GM12864 (cell line): ENCODE measurements at regions not wholly inside any gene's neighbourhood (a gene's known extent, or its start where the extent isn't known, plus 50 kb on each side); places are given as distances from the start of the nearest gene placed in this dataset.
"Not testable (repeated sequence)": the region's sequence is repeated elsewhere in the genome, so short reads cannot be mapped to it uniquely, and the experiment has no call there.

Source experiments
- DNase-seq: peaks from one replicate; pipeline ENCODE4 v3.0.0-alpha.2; 2011; ENCODE audit warnings: low read depth
- H3K4me3 ChIP-seq: 2 replicates; pipeline ENCODE4 v1.5.1; 2011; ENCODE audit warnings: mild to moderate bottlenecking, low read depth, low read length, control low read depth
- TF ChIP-seq, protein P1 (sequence below): IDR thresholded peaks from 2 replicates; pipeline ENCODE4 v1.5.1; 2011; ENCODE audit warnings: low read depth, mild to moderate bottlenecking, moderate library complexity, low read length, control low read depth, inconsistent platforms; ENCODE audit errors: missing control alignments

DNA sequence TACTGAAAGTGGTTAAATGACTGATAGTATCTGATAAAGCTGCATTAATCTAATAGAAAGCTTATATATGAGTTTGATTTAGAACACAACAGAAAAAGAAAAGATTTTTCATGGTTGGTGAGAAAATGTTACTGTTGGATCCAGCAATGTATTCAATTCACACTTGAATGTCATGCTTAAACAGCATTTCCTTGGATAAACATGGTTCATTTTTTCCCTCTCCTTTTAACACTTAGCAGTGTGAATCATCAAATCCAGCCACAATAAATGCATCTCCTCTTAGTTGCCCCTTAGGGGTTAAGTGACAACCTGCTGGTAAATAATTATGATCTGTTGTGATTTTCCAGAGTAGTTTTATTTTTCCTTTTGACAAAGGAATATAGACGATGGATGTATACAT lies 74.9 kb upstream of the GRIP1 start:
- TF ChIP-seq, protein P1, sequence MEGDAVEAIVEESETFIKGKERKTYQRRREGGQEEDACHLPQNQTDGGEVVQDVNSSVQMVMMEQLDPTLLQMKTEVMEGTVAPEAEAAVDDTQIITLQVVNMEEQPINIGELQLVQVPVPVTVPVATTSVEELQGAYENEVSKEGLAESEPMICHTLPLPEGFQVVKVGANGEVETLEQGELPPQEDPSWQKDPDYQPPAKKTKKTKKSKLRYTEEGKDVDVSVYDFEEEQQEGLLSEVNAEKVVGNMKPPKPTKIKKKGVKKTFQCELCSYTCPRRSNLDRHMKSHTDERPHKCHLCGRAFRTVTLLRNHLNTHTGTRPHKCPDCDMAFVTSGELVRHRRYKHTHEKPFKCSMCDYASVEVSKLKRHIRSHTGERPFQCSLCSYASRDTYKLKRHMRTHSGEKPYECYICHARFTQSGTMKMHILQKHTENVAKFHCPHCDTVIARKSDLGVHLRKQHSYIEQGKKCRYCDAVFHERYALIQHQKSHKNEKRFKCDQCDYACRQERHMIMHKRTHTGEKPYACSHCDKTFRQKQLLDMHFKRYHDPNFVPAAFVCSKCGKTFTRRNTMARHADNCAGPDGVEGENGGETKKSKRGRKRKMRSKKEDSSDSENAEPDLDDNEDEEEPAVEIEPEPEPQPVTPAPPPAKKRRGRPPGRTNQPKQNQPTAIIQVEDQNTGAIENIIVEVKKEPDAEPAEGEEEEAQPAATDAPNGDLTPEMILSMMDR = no peak
- DNase-seq = no peak
- no peak overlapping the region for H3K4me3 ChIP-seq

- TF ChIP-seq, protein P1 = no peak
- no peak overlapping the region for H3K4me3 ChIP-seq
- DNase-seq = no peak
Measured at GRCh38 chr12:66755727-66756395, 77.0 kb upstream of the GRIP1 start.

DNA sequence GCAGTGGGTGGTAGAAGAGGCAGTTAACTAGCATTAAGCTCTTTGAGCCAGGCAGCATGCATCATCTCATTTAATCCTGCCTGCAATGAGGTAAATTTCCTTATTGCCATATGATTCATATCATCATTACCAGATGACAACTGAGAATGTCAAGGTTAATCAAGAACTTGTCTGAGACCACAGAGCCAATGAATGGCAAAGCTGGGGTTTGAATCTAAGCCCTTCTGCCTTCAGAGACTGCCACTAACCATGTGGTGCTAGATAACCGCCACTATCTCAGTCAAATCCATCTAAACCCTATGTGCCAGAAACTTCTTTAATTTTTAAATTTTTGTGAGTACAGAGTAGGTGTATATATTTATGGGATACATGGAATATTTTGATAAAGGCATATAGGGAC lies 77.8 kb upstream of the GRIP1 start:
- TF ChIP-seq, protein P1 = no peak
- no peak for DNase-seq

GRCh38 chr12:66760122-66760521 lies 81.2 kb upstream of the GRIP1 start:
- DNase-seq, H3K4me3 ChIP-seq: not testable (repeated sequence)

More for the DNA sequence above, 77.8 kb upstream of the GRIP1 start:
- no peak overlapping the region for H3K4me3 ChIP-seq

DNA sequence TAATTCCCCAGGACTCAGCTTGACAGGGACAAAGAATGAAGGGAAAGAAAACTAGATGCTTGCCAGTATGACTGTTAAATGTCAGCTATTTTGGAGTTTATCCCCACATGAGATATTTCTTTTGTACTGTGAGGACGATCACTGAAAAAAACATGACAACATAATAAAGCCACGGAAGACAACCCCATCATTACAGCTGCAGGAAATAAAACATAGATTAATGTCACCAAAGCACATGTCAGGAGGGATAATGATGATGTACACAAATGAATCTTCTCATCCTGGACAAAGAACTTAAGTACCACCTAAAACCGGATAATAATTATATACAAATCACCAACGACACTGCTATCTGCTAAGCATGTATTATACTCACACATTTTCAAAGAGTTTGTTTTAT lies 84.6 kb upstream of the GRIP1 start:
- no peak overlapping the region for H3K4me3 ChIP-seq
- DNase-seq = no peak
- TF ChIP-seq, protein P1 = no peak

- no peak overlapping the region for H3K4me3 ChIP-seq
- DNase-seq = no peak
- TF ChIP-seq, protein P1 = no peak
Measured at GRCh38 chr12:66765204-66765603, 86.3 kb upstream of the GRIP1 start.

DNA sequence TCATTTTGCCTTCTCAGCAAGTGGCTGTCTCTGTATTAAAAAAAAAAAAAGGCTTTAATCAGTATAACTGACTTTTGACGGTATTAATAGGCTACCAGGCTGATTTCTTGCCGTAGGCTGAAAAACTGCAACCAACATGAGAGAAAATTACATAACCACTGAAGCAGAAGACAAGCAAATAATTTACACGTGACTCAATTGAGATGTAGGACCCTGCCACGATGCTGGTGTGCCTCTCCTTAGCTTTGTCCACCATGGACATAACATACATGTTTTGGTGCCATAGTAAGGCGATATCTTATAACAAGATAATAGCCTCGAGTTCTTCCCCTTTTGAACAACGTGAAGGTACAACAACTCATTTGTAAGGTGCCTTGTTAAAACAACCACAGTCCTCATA lies 88.7 kb upstream of the GRIP1 start:
- H3K4me3 ChIP-seq = no peak overlapping the region
- no peak for DNase-seq
- TF ChIP-seq, protein P1 = no peak

DNA sequence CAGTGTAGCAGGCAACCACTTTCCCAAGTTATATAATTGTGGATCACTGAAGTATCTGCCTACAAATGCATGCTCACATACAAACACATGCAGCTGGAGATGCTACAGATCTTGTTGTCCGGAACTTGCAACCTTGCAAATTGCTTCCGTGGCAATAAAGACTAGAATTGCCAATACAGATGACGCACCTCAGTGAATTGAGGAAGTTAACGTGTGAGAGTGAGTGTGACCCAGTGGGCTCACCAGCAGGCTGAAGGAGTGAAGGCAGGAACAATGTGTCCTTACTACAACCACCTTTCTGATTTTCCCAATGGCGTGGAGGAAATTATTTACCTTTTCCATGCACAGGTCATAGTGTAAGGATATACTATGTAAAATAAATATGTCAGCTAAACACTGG lies 89.4 kb upstream of the GRIP1 start:
- no peak for DNase-seq
- TF ChIP-seq, protein P1 = no peak

More for the DNA sequence above, 89.4 kb upstream of the GRIP1 start:
- no peak overlapping the region for H3K4me3 ChIP-seq
